ENCODE measurements at regions not wholly inside any gene's neighbourhood (a gene's known extent, or its start where the extent isn't known, plus 50 kb on each side); places are given as distances from the start of the nearest gene placed in this dataset.

GRCh38 chr1:59124166-59124565 lies 172.7 kb upstream of the FGGY start:
- Histone ChIP-seq H3K9me3 (ENCODE audit: control insufficient read depth in 1 of 2, low read length in 2 of 2) (no peaks in the 10 kb centered on the region), H3K36me3 (ENCODE audit: control insufficient read depth in 1 of 2, insufficient read depth in 2 of 2, low read length in 2 of 2) (no peaks in the 10 kb centered on the region), H3K27me3 (ENCODE audit: low read depth, low read length) (no peaks in the 10 kb centered on the region), H3K4me3 (ENCODE audit: low read depth in 1 of 2, low read length in 2 of 2) (no peak overlapping the region), H3K4me1 (ENCODE audit: control insufficient read depth in 1 of 2, insufficient read depth in 2 of 2, low read length in 2 of 2) (no peaks in the 10 kb centered on the region), H3K27ac (ENCODE audit: low read length) (no peak overlapping the region)

DNA sequence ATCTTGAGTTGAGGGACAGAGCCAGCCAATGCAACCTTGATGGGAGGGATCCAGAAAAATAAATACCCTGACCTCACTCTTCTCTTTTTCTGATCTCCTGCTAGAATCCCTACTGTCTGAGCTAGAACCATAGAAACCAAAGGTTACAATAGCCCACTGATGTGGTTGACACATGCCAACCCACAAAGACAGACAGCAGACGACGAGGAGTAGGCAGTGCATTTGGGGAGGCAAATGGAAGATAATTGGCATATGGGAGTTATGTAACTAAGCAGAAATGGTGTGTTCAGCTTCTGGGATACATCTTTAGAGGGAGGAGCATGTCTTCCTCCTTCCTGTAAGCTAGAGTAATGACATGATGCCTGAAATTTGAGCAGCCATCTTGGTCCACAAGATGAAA lies 171.7 kb upstream of the FGGY start:
- Histone ChIP-seq H3K4me3 (ENCODE audit: low read depth in 1 of 2, low read length in 2 of 2) (no peak overlapping the region), H3K27me3 (ENCODE audit: low read depth, low read length) (no peaks in the 10 kb centered on the region), H3K27ac (ENCODE audit: low read length) (no peak overlapping the region), H3K36me3 (ENCODE audit: control insufficient read depth in 1 of 2, insufficient read depth in 2 of 2, low read length in 2 of 2) (no peaks in the 10 kb centered on the region), H3K4me1 (ENCODE audit: control insufficient read depth in 1 of 2, insufficient read depth in 2 of 2, low read length in 2 of 2) (no peaks in the 10 kb centered on the region), H3K9me3 (ENCODE audit: control insufficient read depth in 1 of 2, low read length in 2 of 2) (no peaks in the 10 kb centered on the region)

DNA sequence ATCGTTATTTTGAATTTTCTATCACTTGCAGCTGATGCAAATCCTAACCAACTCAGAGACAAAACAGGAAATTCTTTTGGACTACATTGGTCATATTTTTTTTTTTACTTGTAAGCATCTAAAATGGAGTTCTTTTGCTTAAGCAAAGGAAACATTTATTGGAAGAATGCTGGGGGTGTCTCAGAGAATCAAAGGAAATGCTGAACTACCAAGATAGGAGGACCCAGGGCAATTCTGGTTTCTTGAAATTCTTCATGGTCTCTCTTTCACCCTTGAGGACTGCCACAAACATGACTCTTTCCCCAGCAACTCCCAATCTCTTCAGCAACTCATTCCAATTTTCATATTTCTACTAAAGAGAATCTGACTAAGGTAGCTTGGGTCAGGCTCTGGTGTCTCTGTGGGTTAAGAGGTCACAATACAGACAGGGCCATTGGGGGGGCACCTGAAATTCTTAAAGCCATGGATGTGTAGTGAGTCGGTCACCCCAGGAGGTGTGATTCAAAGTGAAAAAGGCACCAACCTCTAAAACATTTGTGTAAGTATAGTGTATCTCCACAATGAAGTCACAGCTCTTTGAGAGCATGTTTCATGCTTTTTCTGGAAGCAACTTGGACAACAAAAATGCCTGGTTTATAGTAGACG lies 171.1 kb upstream of the FGGY start:
- no peaks in the 10 kb centered on the region for H3K4me1 ChIP-seq (ENCODE audit: control insufficient read depth in 1 of 2, insufficient read depth in 2 of 2, low read length in 2 of 2)
- no peak overlapping the region for H3K27ac ChIP-seq (ENCODE audit: low read length)
- no peak overlapping the region for H3K4me3 ChIP-seq (ENCODE audit: low read depth in 1 of 2, low read length in 2 of 2)
- H3K36me3 ChIP-seq (ENCODE audit: control insufficient read depth in 1 of 2, insufficient read depth in 2 of 2, low read length in 2 of 2), result no peaks in the 10 kb centered on the region
- no peaks in the 10 kb centered on the region for H3K9me3 ChIP-seq (ENCODE audit: control insufficient read depth in 1 of 2, low read length in 2 of 2)
- H3K27me3 ChIP-seq (ENCODE audit: low read depth, low read length), result no peaks in the 10 kb centered on the region

GRCh38 chr1:59126366-59126765 lies 170.5 kb upstream of the FGGY start:
- Histone ChIP-seq H3K9me3 (ENCODE audit: control insufficient read depth in 1 of 2, low read length in 2 of 2) (no peaks in the 10 kb centered on the region), H3K27me3 (ENCODE audit: low read depth, low read length) (no peaks in the 10 kb centered on the region), H3K36me3 (ENCODE audit: control insufficient read depth in 1 of 2, insufficient read depth in 2 of 2, low read length in 2 of 2) (no peaks in the 10 kb centered on the region), H3K27ac (ENCODE audit: low read length) (no peak overlapping the region), H3K4me3 (ENCODE audit: low read depth in 1 of 2, low read length in 2 of 2) (no peak overlapping the region), H3K4me1 (ENCODE audit: control insufficient read depth in 1 of 2, insufficient read depth in 2 of 2, low read length in 2 of 2) (no peaks in the 10 kb centered on the region)

GRCh38 chr1:59128239-59128736 lies 168.6 kb upstream of the FGGY start:
- Histone ChIP-seq H3K4me3 (ENCODE audit: low read depth in 1 of 2, low read length in 2 of 2) (no peak overlapping the region), H3K4me1 (ENCODE audit: control insufficient read depth in 1 of 2, insufficient read depth in 2 of 2, low read length in 2 of 2) (no peaks in the 10 kb centered on the region), H3K27me3 (ENCODE audit: low read depth, low read length) (no peaks in the 10 kb centered on the region), H3K27ac (ENCODE audit: low read length) (no peak overlapping the region), H3K9me3 (ENCODE audit: control insufficient read depth in 1 of 2, low read length in 2 of 2) (no peaks in the 10 kb centered on the region), H3K36me3 (ENCODE audit: control insufficient read depth in 1 of 2, insufficient read depth in 2 of 2, low read length in 2 of 2) (no peaks in the 10 kb centered on the region)

- Histone ChIP-seq H3K36me3 (ENCODE audit: control insufficient read depth in 1 of 2, insufficient read depth in 2 of 2, low read length in 2 of 2) (no peaks in the 10 kb centered on the region), H3K9me3 (ENCODE audit: control insufficient read depth in 1 of 2, low read length in 2 of 2) (no peaks in the 10 kb centered on the region), H3K27me3 (ENCODE audit: low read depth, low read length) (no peaks in the 10 kb centered on the region)
Measured at GRCh38 chr1:59128784-59129227, 168.1 kb upstream of the FGGY start.

GRCh38 chr1:59132295-59132694 lies 164.6 kb upstream of the FGGY start:
- Histone ChIP-seq H3K9me3 (ENCODE audit: control insufficient read depth in 1 of 2, low read length in 2 of 2) (no peaks in the 10 kb centered on the region), H3K36me3 (ENCODE audit: control insufficient read depth in 1 of 2, insufficient read depth in 2 of 2, low read length in 2 of 2) (no peaks in the 10 kb centered on the region), H3K27ac (ENCODE audit: low read length) (no peak overlapping the region), H3K4me3 (ENCODE audit: low read depth in 1 of 2, low read length in 2 of 2) (no peak overlapping the region), H3K27me3 (ENCODE audit: low read depth, low read length) (no peaks in the 10 kb centered on the region), H3K4me1 (ENCODE audit: control insufficient read depth in 1 of 2, insufficient read depth in 2 of 2, low read length in 2 of 2) (no peaks in the 10 kb centered on the region)

More at GRCh38 chr1:59128784-59129227, 168.1 kb upstream of the FGGY start:
- Histone ChIP-seq H3K4me1 (ENCODE audit: control insufficient read depth in 1 of 2, insufficient read depth in 2 of 2, low read length in 2 of 2) (no peaks in the 10 kb centered on the region), H3K4me3 (ENCODE audit: low read depth in 1 of 2, low read length in 2 of 2) (no peak overlapping the region), H3K27ac (ENCODE audit: low read length) (no peak overlapping the region)

GRCh38 chr1:59133997-59134396 lies 162.9 kb upstream of the FGGY start:
- H3K27ac ChIP-seq (ENCODE audit: low read length), result no peak overlapping the region
- no peak overlapping the region for H3K4me3 ChIP-seq (ENCODE audit: low read depth in 1 of 2, low read length in 2 of 2)
- no peaks in the 10 kb centered on the region for H3K27me3 ChIP-seq (ENCODE audit: low read depth, low read length)
- H3K4me1 ChIP-seq (ENCODE audit: control insufficient read depth in 1 of 2, insufficient read depth in 2 of 2, low read length in 2 of 2), result no peaks in the 10 kb centered on the region
- H3K36me3 ChIP-seq (ENCODE audit: control insufficient read depth in 1 of 2, insufficient read depth in 2 of 2, low read length in 2 of 2), result no peaks in the 10 kb centered on the region
- H3K9me3 ChIP-seq (ENCODE audit: control insufficient read depth in 1 of 2, low read length in 2 of 2), result no peaks in the 10 kb centered on the region

DNA sequence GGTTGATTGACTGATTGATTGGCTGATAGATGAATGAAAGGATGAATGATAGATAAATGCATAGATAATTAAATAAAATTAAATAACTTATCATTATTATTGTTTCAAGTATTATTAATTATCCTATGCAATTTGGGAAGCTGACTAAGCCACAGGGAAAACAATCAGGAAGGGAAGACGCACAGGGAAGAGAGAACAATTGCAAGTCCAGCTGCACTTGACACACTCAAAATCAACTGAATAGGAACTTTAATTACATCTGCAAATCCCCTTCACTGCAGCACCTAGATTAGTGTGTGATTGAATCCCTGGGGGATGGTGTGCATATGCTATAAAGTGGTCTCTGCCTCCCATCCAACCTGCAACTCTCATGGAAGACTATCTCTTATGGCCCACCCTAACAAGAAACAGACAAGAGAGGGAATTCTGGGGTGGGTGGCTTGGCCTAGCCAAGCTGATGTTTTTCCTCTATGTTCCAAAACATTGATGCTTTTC lies 161.1 kb upstream of the FGGY start:
- H3K27ac ChIP-seq (ENCODE audit: low read length), result no peak overlapping the region
- no peak overlapping the region for H3K4me3 ChIP-seq (ENCODE audit: low read depth in 1 of 2, low read length in 2 of 2)
- H3K27me3 ChIP-seq (ENCODE audit: low read depth, low read length), result no peaks in the 10 kb centered on the region

GRCh38 chr1:59136541-59137275 lies 160.2 kb upstream of the FGGY start:
- no peaks in the 10 kb centered on the region for H3K4me1 ChIP-seq (ENCODE audit: control insufficient read depth in 1 of 2, insufficient read depth in 2 of 2, low read length in 2 of 2)
- no peaks in the 10 kb centered on the region for H3K9me3 ChIP-seq (ENCODE audit: control insufficient read depth in 1 of 2, low read length in 2 of 2)
- no peak overlapping the region for H3K4me3 ChIP-seq (ENCODE audit: low read depth in 1 of 2, low read length in 2 of 2)
- H3K27me3 ChIP-seq (ENCODE audit: low read depth, low read length), result no peaks in the 10 kb centered on the region
- H3K36me3 ChIP-seq (ENCODE audit: control insufficient read depth in 1 of 2, insufficient read depth in 2 of 2, low read length in 2 of 2), result no peaks in the 10 kb centered on the region
- H3K27ac ChIP-seq (ENCODE audit: low read length), result no peak overlapping the region

More for the DNA sequence above, 161.1 kb upstream of the FGGY start:
- Histone ChIP-seq H3K36me3 (ENCODE audit: control insufficient read depth in 1 of 2, insufficient read depth in 2 of 2, low read length in 2 of 2) (no peaks in the 10 kb centered on the region), H3K9me3 (ENCODE audit: control insufficient read depth in 1 of 2, low read length in 2 of 2) (no peaks in the 10 kb centered on the region), H3K4me1 (ENCODE audit: control insufficient read depth in 1 of 2, insufficient read depth in 2 of 2, low read length in 2 of 2) (no peaks in the 10 kb centered on the region)

DNA sequence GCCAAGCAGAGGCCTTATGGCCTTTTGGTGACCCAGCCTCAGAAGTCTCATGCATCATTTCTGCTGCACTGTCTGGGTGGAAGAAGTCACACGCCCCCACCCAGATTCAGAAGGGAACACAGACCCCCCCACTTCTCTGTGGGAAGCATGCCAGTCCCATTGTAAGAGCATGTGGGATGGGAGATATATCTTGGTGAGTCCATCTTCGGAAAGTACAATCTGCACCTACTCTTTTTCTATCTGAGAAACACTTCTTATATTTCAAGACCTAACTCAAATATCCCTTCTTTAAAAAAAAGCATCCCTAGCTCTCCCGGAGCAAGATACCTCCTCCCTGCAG lies 159.6 kb upstream of the FGGY start:
- Histone ChIP-seq H3K4me3 (ENCODE audit: low read depth in 1 of 2, low read length in 2 of 2) (no peak overlapping the region), H3K4me1 (ENCODE audit: control insufficient read depth in 1 of 2, insufficient read depth in 2 of 2, low read length in 2 of 2) (no peaks in the 10 kb centered on the region), H3K36me3 (ENCODE audit: control insufficient read depth in 1 of 2, insufficient read depth in 2 of 2, low read length in 2 of 2) (no peaks in the 10 kb centered on the region), H3K27ac (ENCODE audit: low read length) (no peak overlapping the region), H3K9me3 (ENCODE audit: control insufficient read depth in 1 of 2, low read length in 2 of 2) (no peaks in the 10 kb centered on the region), H3K27me3 (ENCODE audit: low read depth, low read length) (no peaks in the 10 kb centered on the region)

Data from muscle layer of duodenum (tissue), 2 donors.